ENCODE measurements at regions not wholly inside any gene's neighbourhood (a gene's known extent, or its start where the extent isn't known, plus 50 kb on each side); places are given as distances from the start of the nearest gene placed in this dataset.

DNA sequence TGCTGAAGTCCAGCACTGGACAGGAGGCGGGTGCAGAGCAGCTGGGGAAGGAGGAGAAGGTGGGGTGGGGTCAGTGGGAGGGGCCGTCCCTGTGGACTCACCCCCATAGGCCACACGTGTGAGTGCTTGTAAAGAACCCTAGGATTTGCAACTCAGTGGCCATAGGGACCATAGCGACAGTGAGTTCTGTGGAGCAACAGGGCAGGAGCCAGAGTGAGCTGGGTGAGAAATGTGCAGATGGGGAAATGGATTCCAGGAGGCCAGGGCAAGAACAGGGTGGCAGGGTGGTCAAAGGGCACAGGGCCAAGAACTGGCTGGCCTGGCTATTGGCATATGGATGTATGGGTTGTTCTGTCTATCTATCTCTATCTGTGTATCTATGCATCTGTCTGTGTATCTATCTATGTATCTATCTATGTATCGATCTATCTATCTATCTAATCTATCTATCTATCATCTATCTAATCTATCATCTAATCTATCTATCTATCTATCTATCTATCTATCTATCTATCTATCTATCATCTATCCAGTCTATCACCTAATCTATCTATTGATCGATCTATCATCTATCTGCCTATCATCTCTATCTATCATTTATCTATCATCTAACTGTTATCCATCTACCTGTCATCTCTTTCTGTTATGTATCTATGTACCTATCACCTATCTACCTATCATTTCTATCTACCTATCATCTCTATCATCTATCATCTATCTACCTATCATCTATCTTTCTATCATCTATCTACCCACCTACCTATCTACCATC lies 889.0 kb downstream of the TBC1D22A start:
- TF ChIP-seq, protein P1, sequence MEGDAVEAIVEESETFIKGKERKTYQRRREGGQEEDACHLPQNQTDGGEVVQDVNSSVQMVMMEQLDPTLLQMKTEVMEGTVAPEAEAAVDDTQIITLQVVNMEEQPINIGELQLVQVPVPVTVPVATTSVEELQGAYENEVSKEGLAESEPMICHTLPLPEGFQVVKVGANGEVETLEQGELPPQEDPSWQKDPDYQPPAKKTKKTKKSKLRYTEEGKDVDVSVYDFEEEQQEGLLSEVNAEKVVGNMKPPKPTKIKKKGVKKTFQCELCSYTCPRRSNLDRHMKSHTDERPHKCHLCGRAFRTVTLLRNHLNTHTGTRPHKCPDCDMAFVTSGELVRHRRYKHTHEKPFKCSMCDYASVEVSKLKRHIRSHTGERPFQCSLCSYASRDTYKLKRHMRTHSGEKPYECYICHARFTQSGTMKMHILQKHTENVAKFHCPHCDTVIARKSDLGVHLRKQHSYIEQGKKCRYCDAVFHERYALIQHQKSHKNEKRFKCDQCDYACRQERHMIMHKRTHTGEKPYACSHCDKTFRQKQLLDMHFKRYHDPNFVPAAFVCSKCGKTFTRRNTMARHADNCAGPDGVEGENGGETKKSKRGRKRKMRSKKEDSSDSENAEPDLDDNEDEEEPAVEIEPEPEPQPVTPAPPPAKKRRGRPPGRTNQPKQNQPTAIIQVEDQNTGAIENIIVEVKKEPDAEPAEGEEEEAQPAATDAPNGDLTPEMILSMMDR (IDR thresholded peaks at IDR 0.05; ENCODE audit: insufficient read depth, low read length), result no peak
- TF ChIP-seq SPI1 (IDR thresholded peaks at IDR 0.05; ENCODE audit: borderline replicate concordance, low read depth) (no peak), POLR2AphosphoS5 (IDR thresholded peaks at IDR 0.05; ENCODE audit: low read depth) (no peak)

All from HL-60 (cell line).